HCT116 (cell line): ENCODE measurements at regions not wholly inside any gene's neighbourhood (a gene's known extent, or its start where the extent isn't known, plus 50 kb on each side); places are given as distances from the start of the nearest gene placed in this dataset.

Experiments
- ATAC-seq: fragments of 200-7000 bp; cut with Tn5 transposase; 2 replicates; pipeline ENCODE4 v1.9.1; 2020; ENCODE audit warnings: mild to moderate bottlenecking, moderate library complexity
- BruUV-seq: library from RNA; stranded (reverse); fragments of 400-500 nt; replicated peaks from 2 replicates; lab custom pipeline; 2021; lab: Mats Ljungman, UMichigan
- CTCF ChIA-PET: fragments of 300-600 bp; sonication (Branson Sonifier 250); formaldehyde crosslinking; loops from one replicate; lab custom pipeline; 2021; ENCODE audit warnings: antibody characterized with exemption; lab: Charles Lee
- POLR2A ChIA-PET: fragments of 300-600, 350-600 bp; sonication (Branson Sonifier 250); formaldehyde crosslinking; loops from one replicate; lab custom pipeline; 2021; ENCODE audit warnings: antibody characterized with exemption; lab: Charles Lee
- RAD21 ChIA-PET, 2 experiments: fragments of 300-600 bp; sonication (Branson Sonifier 250); formaldehyde crosslinking; loops; one replicate each; lab custom pipeline; 2023; ENCODE audit warnings: low total read pairs in 2 of 2; ENCODE audit not compliant: uncharacterized antibody in 2 of 2, unreplicated experiment in 2 of 2, low non-redundant PET in 1 of 2; lab: Charles Lee
- DNase-seq: peaks from one replicate; pipeline ENCODE4 v3.0.0-alpha.2; 2010; ENCODE audit warnings: low read depth, low spot score
- H2AFZ ChIP-seq: fragments of 200-600 bp; shearing (Covaris generic), sonication (generic); 2 replicates; pipeline ENCODE4 v1.6.1; 2017; ENCODE audit warnings: low read depth, mixed run types, mixed read lengths, antibody characterized with exemption, low read length; ENCODE audit not compliant: poor library complexity, severe bottlenecking
- H3K27ac ChIP-seq: 2 replicates; pipeline ENCODE4 v1.5.1; 2012; ENCODE audit warnings: low read depth, low read length
- H3K27me3 ChIP-seq: fragments of 200-600 bp; sonication (generic); 2 replicates; pipeline ENCODE4 v1.6.1; 2016; ENCODE audit warnings: mixed run types, low read length, mixed read lengths; ENCODE audit not compliant: insufficient read depth
- H3K36me3 ChIP-seq, 2 experiments: fragments of 200-500 bp in 1 of 2; fragments of 200-600 bp in 1 of 2; sonication (Bioruptor generic) in 1 of 2; sonication (generic) in 1 of 2; 2 replicates each; pipeline versions ENCODE4 v1.5.1 to v1.6.1; 2014 to 2016; ENCODE audit warnings: low read length in 2 of 2, inconsistent platforms in 1 of 2, mixed read lengths in 1 of 2, mixed run types in 1 of 2; ENCODE audit not compliant: insufficient read depth in 2 of 2, control insufficient read depth in 1 of 2
- H3K4me1 ChIP-seq, 2 experiments: fragments of 200-600 bp in 1 of 2; sonication (generic) in 1 of 2; 2 replicates each; pipeline versions ENCODE4 v1.5.1 to v1.6.1; 2012 to 2017; ENCODE audit warnings: low read length in 2 of 2, inconsistent platforms in 1 of 2, mild to moderate bottlenecking in 1 of 2, mixed read lengths in 1 of 2, mixed run types in 1 of 2, moderate library complexity in 1 of 2; ENCODE audit not compliant: insufficient read depth in 2 of 2, control insufficient read depth in 1 of 2
- H3K4me2 ChIP-seq: fragments of 200-600 bp; sonication (generic); 2 replicates; pipeline ENCODE4 v1.6.1; 2017; ENCODE audit warnings: mixed run types, low read length, mixed read lengths
- H3K4me3 ChIP-seq, 2 experiments: fragments of 200-600 bp in 1 of 2; sonication (generic) in 1 of 2; replicated peaks in 1 of 2; 2 replicates each; pipeline ENCODE4 v1.5.1; 2011 to 2016; ENCODE audit warnings: low read length in 2 of 2, control low read depth in 1 of 2, low read depth in 1 of 2, mild to moderate bottlenecking in 1 of 2, mixed read lengths in 1 of 2, mixed run types in 1 of 2
- H3K79me2 ChIP-seq: fragments of 200-600 bp; sonication (generic); 2 replicates; pipeline ENCODE4 v1.6.1; 2017; ENCODE audit warnings: mild to moderate bottlenecking, mixed run types, low read length, moderate library complexity, mixed read lengths; ENCODE audit not compliant: insufficient read depth
- H3K9ac ChIP-seq: fragments of 200-600 bp; sonication (generic); 2 replicates; pipeline ENCODE4 v1.6.1; 2016; ENCODE audit warnings: low read length, mixed read lengths
- H3K9me2 ChIP-seq: fragments of 200-600 bp; sonication (generic), shearing (Covaris generic); 2 replicates; pipeline ENCODE4 v1.6.1; 2017; ENCODE audit warnings: mixed run types, mild to moderate bottlenecking, moderate library complexity; ENCODE audit not compliant: insufficient read depth
- H3K9me3 ChIP-seq, 2 experiments: fragments of 200-500 bp in 1 of 2; fragments of 200-600 bp in 1 of 2; sonication (Bioruptor generic) in 1 of 2; sonication (generic) in 1 of 2; 2 replicates each; pipeline ENCODE4 v1.6.1; 2014 to 2017; ENCODE audit warnings: low read length in 2 of 2, mixed read lengths in 2 of 2, inconsistent platforms in 1 of 2, low read depth in 1 of 2, mild to moderate bottlenecking in 1 of 2, mixed run types in 1 of 2, moderate library complexity in 1 of 2; ENCODE audit not compliant: control insufficient read depth in 1 of 2, insufficient read depth in 1 of 2
- H4K20me1 ChIP-seq: fragments of 200-600 bp; sonication (generic), shearing (Covaris generic); 2 replicates; pipeline ENCODE4 v1.6.1; 2017; ENCODE audit warnings: mixed run types, mild to moderate bottlenecking, moderate library complexity; ENCODE audit not compliant: insufficient read depth
- EZH2 ChIP-seq: fragments of 200-600 bp; sonication (generic); IDR thresholded peaks from 2 replicates; pipeline ENCODE4 v1.6.1; 2017; ENCODE audit warnings: antibody characterized with exemption, mixed run types
- FOSL1 ChIP-seq: IDR thresholded peaks from 2 replicates; pipeline ENCODE4 v1.6.1; 2012; ENCODE audit warnings: low read depth
- MAX ChIP-seq: IDR thresholded peaks from 2 replicates; pipeline ENCODE4 v1.6.1; 2012
- REST ChIP-seq: IDR thresholded peaks from 2 replicates; pipeline ENCODE4 v1.6.1; 2012; ENCODE audit warnings: low read depth
- SRF ChIP-seq: IDR thresholded peaks from 2 replicates; pipeline ENCODE4 v1.6.1; 2012; ENCODE audit warnings: low read depth
- intact Hi-C: fragments of 100-400 bp; cut with micrococcal nuclease; formaldehyde crosslinking; loops from 2 replicates; pipeline ENCODE4 v1.10.0; 2022
- TF ChIP-seq, protein P1 (sequence below), 3 experiments: fragments of 200-600 bp in 1 of 3; sonication (generic) in 1 of 3; IDR thresholded peaks in 2 of 3; conservative IDR thresholded peaks in 1 of 3; 2 replicates each; pipeline ENCODE4 v1.5.1; 2012 to 2017; ENCODE audit warnings: low read depth in 2 of 3, low read length in 2 of 3, antibody characterized with exemption in 1 of 3, borderline replicate concordance in 1 of 3, control low read depth in 1 of 3, mild to moderate bottlenecking in 1 of 3, mixed read lengths in 1 of 3, mixed run types in 1 of 3, moderate library complexity in 1 of 3; ENCODE audit not compliant: insufficient read depth in 1 of 3

- TF ChIP-seq, protein P1, sequence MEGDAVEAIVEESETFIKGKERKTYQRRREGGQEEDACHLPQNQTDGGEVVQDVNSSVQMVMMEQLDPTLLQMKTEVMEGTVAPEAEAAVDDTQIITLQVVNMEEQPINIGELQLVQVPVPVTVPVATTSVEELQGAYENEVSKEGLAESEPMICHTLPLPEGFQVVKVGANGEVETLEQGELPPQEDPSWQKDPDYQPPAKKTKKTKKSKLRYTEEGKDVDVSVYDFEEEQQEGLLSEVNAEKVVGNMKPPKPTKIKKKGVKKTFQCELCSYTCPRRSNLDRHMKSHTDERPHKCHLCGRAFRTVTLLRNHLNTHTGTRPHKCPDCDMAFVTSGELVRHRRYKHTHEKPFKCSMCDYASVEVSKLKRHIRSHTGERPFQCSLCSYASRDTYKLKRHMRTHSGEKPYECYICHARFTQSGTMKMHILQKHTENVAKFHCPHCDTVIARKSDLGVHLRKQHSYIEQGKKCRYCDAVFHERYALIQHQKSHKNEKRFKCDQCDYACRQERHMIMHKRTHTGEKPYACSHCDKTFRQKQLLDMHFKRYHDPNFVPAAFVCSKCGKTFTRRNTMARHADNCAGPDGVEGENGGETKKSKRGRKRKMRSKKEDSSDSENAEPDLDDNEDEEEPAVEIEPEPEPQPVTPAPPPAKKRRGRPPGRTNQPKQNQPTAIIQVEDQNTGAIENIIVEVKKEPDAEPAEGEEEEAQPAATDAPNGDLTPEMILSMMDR (IDR thresholded peaks at IDR 0.05 in 2 of 3, conservative IDR thresholded peaks at IDR 0.05 in 1 of 3; ENCODE audit: borderline replicate concordance in 1 of 3, insufficient read depth in 1 of 3, low read depth in 2 of 3, low read length in 2 of 3), result no peak
- TF ChIP-seq FOSL1 (no peak), SRF (no peak), EZH2 (no peak)
- TF ChIP-seq, all 23 proteins: peak for 0
Observed at GRCh38 chr2:84152462-84152861, 306.6 kb downstream of the SUCLG1 start (continued).

DNA sequence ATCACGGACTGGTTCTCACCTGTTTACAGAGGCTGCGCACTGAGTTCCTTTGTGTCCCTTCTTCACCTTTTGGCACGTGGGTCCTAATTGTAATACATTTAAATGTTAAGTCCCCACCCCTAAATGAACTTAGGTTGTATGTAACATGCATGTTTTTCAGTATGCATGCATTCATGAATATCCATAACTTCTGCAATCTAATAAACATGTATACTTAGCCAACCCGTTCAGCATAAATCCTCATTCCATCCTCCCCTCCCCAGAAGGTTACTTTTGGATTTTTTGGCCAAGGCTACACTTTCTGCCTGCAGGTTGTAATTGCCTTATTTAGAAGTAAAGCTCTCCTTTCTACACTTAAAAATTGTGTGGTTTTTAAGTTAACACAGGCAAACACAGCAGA, 314.7 kb downstream of the SUCLG1 start:
- Histone ChIP-seq H3K27ac (no peak overlapping the region), H3K79me2 (no peaks in the 10 kb centered on the region), H3K9ac (no peak overlapping the region), H4K20me1 (no peaks in the 10 kb centered on the region), H3K4me2 (no peak overlapping the region), H3K9me3 (no peaks in the 10 kb centered on the region), H3K27me3 (no peaks in the 10 kb centered on the region), H3K4me1 (no peaks in the 10 kb centered on the region), H3K9me2 (no peaks in the 10 kb centered on the region), H3K36me3 (no peaks in the 10 kb centered on the region), H2AFZ (no peak overlapping the region), H3K4me3 (no peak overlapping the region)
- DNase-seq (no peak), ATAC-seq (no peak)
- CTCF ChIA-PET, result no interaction called here
- POLR2A ChIA-PET, result no interaction called here
- RAD21 ChIA-PET, result no interaction called here
- no TSS peak for BruUV-seq
- TF ChIP-seq REST, result no peak
- TF ChIP-seq MAX, result no peak
- intact Hi-C loops, result no loop called here
